Neural progenitor cell (in vitro differentiated cells): ENCODE measurements at regions not wholly inside any gene's neighbourhood (a gene's known extent, or its start where the extent isn't known, plus 50 kb on each side); places are given as distances from the start of the nearest gene placed in this dataset.

Experiments
- DNase-seq: peaks from one replicate; pipeline ENCODE4 v3.0.0-alpha.2; 2016; ENCODE audit warnings: low spot score
- H2AFZ ChIP-seq: fragments of 200-600 bp; sonication (generic); replicated peaks from 2 replicates; pipeline ENCODE4 v1.6.1; 2016; ENCODE audit warnings: antibody characterized with exemption
- H3F3A ChIP-seq: fragments of 200-600 bp; sonication (generic); 2 replicates; pipeline ENCODE4 v1.6.1; 2016; ENCODE audit warnings: antibody characterized with exemption, low read depth
- H3K27ac ChIP-seq: fragments of 200-600 bp; sonication (generic); 2 replicates; pipeline ENCODE4 v1.5.1; 2016; ENCODE audit warnings: mild to moderate bottlenecking
- H3K27me3 ChIP-seq: fragments of 200-600 bp; sonication (generic); 2 replicates; pipeline ENCODE4 v1.6.1; 2016; ENCODE audit warnings: mild to moderate bottlenecking, moderate library complexity
- H3K36me3 ChIP-seq: fragments of 200-600 bp; sonication (generic); 2 replicates; pipeline ENCODE4 v1.5.1; 2016
- H3K4me1 ChIP-seq: fragments of 200-600 bp; sonication (generic); 2 replicates; pipeline ENCODE4 v1.6.1; 2016; ENCODE audit warnings: mixed run types
- H3K4me2 ChIP-seq: fragments of 200-600 bp; sonication (generic); 2 replicates; pipeline ENCODE4 v1.6.1; 2016
- H3K4me3 ChIP-seq: fragments of 200-600 bp; sonication (generic); 2 replicates; pipeline ENCODE4 v1.5.1; 2016
- H3K79me2 ChIP-seq: fragments of 200-600 bp; sonication (generic); 2 replicates; pipeline ENCODE4 v1.6.1; 2016; ENCODE audit warnings: low read depth
- H3K9ac ChIP-seq: fragments of 200-600 bp; sonication (generic); 2 replicates; pipeline ENCODE4 v1.6.1; 2016
- H3K9me3 ChIP-seq: fragments of 200-600 bp; sonication (generic); 2 replicates; pipeline ENCODE4 v1.5.1; 2016; ENCODE audit warnings: low read depth
- H4K20me1 ChIP-seq: fragments of 200-600 bp; sonication (generic); 2 replicates; pipeline ENCODE4 v1.6.1; 2016; ENCODE audit warnings: low read depth
- H3K27ac Mint-ChIP-seq: 3 replicates; pipeline ENCODE4 v1.8.0; 2021; ENCODE audit warnings: mixed read lengths
- H3K27me3 Mint-ChIP-seq: 2 replicates; pipeline ENCODE4 v1.8.0; 2022; ENCODE audit warnings: low read depth, mild to moderate bottlenecking, inconsistent platforms, moderate library complexity, mixed read lengths; ENCODE audit not compliant: insufficient read depth
- H3K36me3 Mint-ChIP-seq: 3 replicates; pipeline ENCODE4 v1.8.0; 2021; ENCODE audit warnings: mixed read lengths
- H3K4me1 Mint-ChIP-seq: 3 replicates; pipeline ENCODE4 v1.8.0; 2021; ENCODE audit warnings: mixed read lengths
- H3K4me3 Mint-ChIP-seq: 3 replicates; pipeline ENCODE4 v1.8.0; 2021; ENCODE audit warnings: mild to moderate bottlenecking, moderate library complexity, mixed read lengths
- H3K9me3 Mint-ChIP-seq: 3 replicates; pipeline ENCODE4 v1.8.0; 2020; ENCODE audit warnings: mixed read lengths
- CTCF ChIP-seq: fragments of 200-600 bp; sonication (generic); IDR thresholded peaks from 2 replicates; pipeline ENCODE4 v1.5.1; 2017; ENCODE audit warnings: antibody characterized with exemption, mild to moderate bottlenecking
- EZH2 ChIP-seq: fragments of 200-600 bp; sonication (generic); IDR thresholded peaks from 2 replicates; pipeline ENCODE4 v1.6.1; 2017; ENCODE audit warnings: antibody characterized with exemption, mild to moderate bottlenecking, moderate library complexity
- EZH2phosphoT487 ChIP-seq: fragments of 200-600 bp; sonication (generic); IDR thresholded peaks from 2 replicates; pipeline ENCODE4 v1.6.1; 2017; ENCODE audit warnings: antibody characterized with exemption

- H3K27me3 Mint-ChIP-seq, result no peaks in the 10 kb centered on the region
- no peaks in the 10 kb centered on the region for H3K79me2 ChIP-seq
- no peaks in the 10 kb centered on the region for H3K36me3 ChIP-seq
- H3K9ac ChIP-seq, result no peak overlapping the region
- TF ChIP-seq CTCF (no peak), EZH2 (no peak), EZH2phosphoT487 (no peak)
- H3K4me3 Mint-ChIP-seq, result no peak overlapping the region
- H3K4me1 ChIP-seq, result no peaks in the 10 kb centered on the region
- H3K36me3 Mint-ChIP-seq, result no peaks in the 10 kb centered on the region
- H3K4me1 Mint-ChIP-seq, result peaks cover 5% of the 10 kb centered on the region
- no peaks in the 10 kb centered on the region for H3K27me3 ChIP-seq
- H3K27ac ChIP-seq, result no peak overlapping the region
- H3K4me2 ChIP-seq, result no peak overlapping the region
- no peaks in the 10 kb centered on the region for H3F3A ChIP-seq
- no peaks in the 10 kb centered on the region for H4K20me1 ChIP-seq
- H3K27ac Mint-ChIP-seq, result no peak overlapping the region
- no peaks in the 10 kb centered on the region for H3K9me3 ChIP-seq
- no peak for DNase-seq
- H3K4me3 ChIP-seq, result no peak overlapping the region
- no peak overlapping the region for H2AFZ ChIP-seq
- H3K9me3 Mint-ChIP-seq, result peaks cover 18% of the 10 kb centered on the region
Observed at GRCh38 chr5:159619826-159620225, 289.5 kb upstream of the IL12B start.

- Histone ChIP-seq H3K79me2 (no peaks in the 10 kb centered on the region), H3K4me1 (no peaks in the 10 kb centered on the region), H3K27ac (no peak overlapping the region), H3K36me3 (no peaks in the 10 kb centered on the region), H4K20me1 (no peaks in the 10 kb centered on the region), H3K27me3 (no peaks in the 10 kb centered on the region), H3K4me2 (no peak overlapping the region), H2AFZ (no peak overlapping the region), H3F3A (no peaks in the 10 kb centered on the region), H3K4me3 (no peak overlapping the region), H3K9ac (no peak overlapping the region), H3K9me3 (no peaks in the 10 kb centered on the region)
- peaks cover 5% of the 10 kb centered on the region for H3K4me1 Mint-ChIP-seq
- TF ChIP-seq EZH2phosphoT487, result no peak
- TF ChIP-seq CTCF, result no peak
- no peak for TF ChIP-seq EZH2
- H3K9me3 Mint-ChIP-seq, result peaks cover 18% of the 10 kb centered on the region
- H3K27me3 Mint-ChIP-seq, result no peaks in the 10 kb centered on the region
- no peak overlapping the region for H3K4me3 Mint-ChIP-seq
- H3K27ac Mint-ChIP-seq, result no peak overlapping the region
- H3K36me3 Mint-ChIP-seq, result no peaks in the 10 kb centered on the region
- no peak for DNase-seq
Observed at GRCh38 chr5:159620853-159621540, 290.7 kb upstream of the IL12B start.

GRCh38 chr5:159628703-159629102 lies 287.6 kb upstream of the ADRA1B start:
- no peaks in the 10 kb centered on the region for H3K4me1 Mint-ChIP-seq
- Histone ChIP-seq H3K9ac (no peak overlapping the region), H3K27me3 (no peaks in the 10 kb centered on the region), H3K36me3 (no peaks in the 10 kb centered on the region), H3K4me2 (no peak overlapping the region), H3F3A (no peaks in the 10 kb centered on the region), H3K4me3 (no peak overlapping the region), H2AFZ (no peak overlapping the region), H3K9me3 (no peaks in the 10 kb centered on the region), H3K4me1 (no peaks in the 10 kb centered on the region), H3K79me2 (no peaks in the 10 kb centered on the region), H3K27ac (no peak overlapping the region), H4K20me1 (no peaks in the 10 kb centered on the region)
- no peak overlapping the region for H3K4me3 Mint-ChIP-seq
- no peak overlapping the region for H3K27ac Mint-ChIP-seq
- peaks cover 4% of the 10 kb centered on the region for H3K27me3 Mint-ChIP-seq
- no peak for DNase-seq
- peaks cover 7% of the 10 kb centered on the region for H3K9me3 Mint-ChIP-seq
- no peaks in the 10 kb centered on the region for H3K36me3 Mint-ChIP-seq
- TF ChIP-seq EZH2phosphoT487 (no peak), EZH2 (no peak), CTCF (no peak)
